Suprapubic skin (tissue), 4 donors: ENCODE measurements at regions not wholly inside any gene's neighbourhood (a gene's known extent, or its start where the extent isn't known, plus 50 kb on each side); places are given as distances from the start of the nearest gene placed in this dataset.

Source experiments
- CTCF ChIP-seq, 2 donors: fragments of 200-600 bp in 1 of 2; fragments of 450-650 bp in 1 of 2; sonication (generic) in 1 of 2; IDR thresholded peaks; one replicate each; pipeline ENCODE4 v1.5.1; 2016 to 2019; ENCODE audit warnings: antibody characterized with exemption in 2 of 2, mild to moderate bottlenecking in 1 of 2, moderate library complexity in 1 of 2
- EP300 ChIP-seq: sonication (generic); formaldehyde crosslinking; IDR thresholded peaks from one replicate; pipeline ENCODE4 v1.6.1; 2017; ENCODE audit warnings: antibody characterized with exemption
- POLR2A ChIP-seq, 2 donors: fragments of 450-650 bp; IDR thresholded peaks; one replicate each; pipeline ENCODE4 v1.6.1; 2017; ENCODE audit warnings: antibody characterized with exemption in 2 of 2, mild to moderate bottlenecking in 2 of 2, moderate library complexity in 2 of 2
- POLR2AphosphoS5 ChIP-seq, 3 donors: sonication (generic); formaldehyde crosslinking; IDR thresholded peaks; one replicate each; pipeline ENCODE4 v1.6.1; 2017; ENCODE audit warnings: antibody characterized with exemption in 3 of 3

- TF ChIP-seq CTCF (IDR thresholded peaks at IDR 0.05) (no peak), EP300 (no peak), POLR2A (IDR thresholded peaks at IDR 0.05) (no peak), POLR2AphosphoS5 (IDR thresholded peaks at IDR 0.05) (no peak)
Measured at GRCh38 chr3:170638988-170639387, 53.1 kb upstream of the SLC7A14 start.
